ENCODE measurements at regions not wholly inside any gene's neighbourhood (a gene's known extent, or its start where the extent isn't known, plus 50 kb on each side); places are given as distances from the start of the nearest gene placed in this dataset.

GRCh38 chr1:101291562-101292380 lies 55.0 kb downstream of the S1PR1 start (continued):
- TF ChIP-seq ZNF12 (CRISPR knock-in tag; IDR thresholded peaks at IDR 0.05) (peak; percentile 29; the same call in 1 of the 2 replicates), DMTF1 (CRISPR knock-in tag; IDR thresholded peaks at IDR 0.05) (no peak), PLSCR1 (CRISPR knock-in tag; IDR thresholded peaks at IDR 0.05; ENCODE audit: borderline replicate concordance) (no peak), ZNF503 (CRISPR knock-in tag; IDR thresholded peaks at IDR 0.05) (no peak), ZNF484 (CRISPR knock-in tag; IDR thresholded peaks at IDR 0.05; ENCODE audit: borderline replicate concordance, low read depth) (no peak), ZC3H4 (CRISPR knock-in tag; IDR thresholded peaks at IDR 0.05; ENCODE audit: borderline replicate concordance) (no peak), CEBPZ (IDR thresholded peaks at IDR 0.05; ENCODE audit: low read length) (no peak), AGO1 (IDR thresholded peaks at IDR 0.05; ENCODE audit: low read depth, low read length, poor library complexity, severe bottlenecking) (no peak), HDAC6 (IDR thresholded peaks at IDR 0.05; ENCODE audit: low read depth, low read length) (no peak), ZNF329 (CRISPR knock-in tag; IDR thresholded peaks at IDR 0.05; ENCODE audit: low read depth) (no peak), MLXIP (CRISPR knock-in tag; IDR thresholded peaks at IDR 0.05; ENCODE audit: borderline replicate concordance) (no peak), KDM4B (CRISPR knock-in tag; IDR thresholded peaks at IDR 0.05) (no peak), TP53 (CRISPR knock-in tag; conservative IDR thresholded peaks at IDR 0.05) (no peak), POLR2A (IDR thresholded peaks at IDR 0.05; ENCODE audit: insufficient read depth in 1 of 2, low read depth in 2 of 2, low read length in 2 of 2) (no peak), SUZ12 (IDR thresholded peaks at IDR 0.05; ENCODE audit: low read depth, low read length) (no peak), ZNF83 (CRISPR knock-in tag; IDR thresholded peaks at IDR 0.05; ENCODE audit: borderline replicate concordance) (no peak), ZNF251 (CRISPR knock-in tag; IDR thresholded peaks at IDR 0.05) (no peak), KLF9 (CRISPR knock-in tag; IDR thresholded peaks at IDR 0.05; ENCODE audit: low read depth) (no peak)

Measured in HepG2 (cell line).